K562 (cell line): ENCODE measurements at regions not wholly inside any gene's neighbourhood (a gene's known extent, or its start where the extent isn't known, plus 50 kb on each side); places are given as distances from the start of the nearest gene placed in this dataset.
A peak's percentile ranks its signal among the peaks of the same experiment; 100 is the strongest.

ENCODE experiments used
- ATAC-seq: fragments of 200-7000 bp; cut with Tn5 transposase; 3 replicates; pipeline ENCODE4 v1.9.1; 2020; ENCODE audit warnings: moderate library complexity
- BruUV-seq: library from RNA; stranded (reverse); fragments of 400-500 nt; replicated peaks from 2 replicates; lab custom pipeline; 2021; lab: Mats Ljungman, UMichigan
- CTCF ChIA-PET: fragments of 300-600 bp; formaldehyde crosslinking; extraction: SDS; loops from one replicate; lab custom pipeline; 2021; ENCODE audit warnings: low intra/inter-chr PET ratio; lab: Yijun Ruan, JAX
- POLR2A ChIA-PET: fragments of 300-600, 350-650 bp; sonication (Branson Sonifier 250); formaldehyde crosslinking; extraction: SDS; loops from one replicate; lab custom pipeline; 2021; ENCODE audit warnings: antibody characterized with exemption, inconsistent platforms; lab: Yijun Ruan, JAX
- DNase-seq, 4 experiments: peaks; one replicate each; pipeline versions ENCODE4 v3.0.0 to v3.0.0-alpha.2; 2011 to 2018; ENCODE audit warnings: low spot score in 3 of 4, mixed read lengths in 3 of 4; ENCODE audit errors: extremely low read depth in 1 of 4
- FAIRE-seq: peaks from 2 replicates; lab custom pipeline; 2011; peaks lifted over from hg19 to GRCh38; lab: Jason Lieb, UNC
- H2AFZ ChIP-seq: 2 replicates; pipeline ENCODE4 v1.6.0; 2011; ENCODE audit warnings: low read depth, low read length, control low read depth, inconsistent platforms
- H3K27ac ChIP-seq: fragments of 200-600 bp; 3 replicates; pipeline ENCODE4 v1.8.0; 2011; ENCODE audit warnings: low read depth, mild to moderate bottlenecking, control low read depth, inconsistent platforms, low read length, moderate library complexity, mixed read lengths; ENCODE audit errors: extremely low read depth
- H3K27me3 ChIP-seq, 2 experiments: fragments of 300-600 bp in 1 of 2; 2 replicates in 1 of 2; 3 replicates in 1 of 2; pipeline versions ENCODE4 v1.6.0 to v1.8.0; 2011; ENCODE audit warnings: inconsistent platforms in 2 of 2, low read length in 2 of 2, mild to moderate bottlenecking in 1 of 2, mixed read lengths in 1 of 2, moderate library complexity in 1 of 2; ENCODE audit not compliant: control insufficient read depth in 2 of 2, insufficient read depth in 2 of 2
- H3K36me3 ChIP-seq: fragments of 300-600 bp; 3 replicates; pipeline ENCODE4 v1.8.0; 2011; ENCODE audit warnings: mild to moderate bottlenecking, low read length, inconsistent platforms; ENCODE audit not compliant: control insufficient read depth, insufficient read depth
- H3K4me1 ChIP-seq, 2 experiments: fragments of 200-600 bp in 1 of 2; replicated peaks in 1 of 2; 2 replicates in 1 of 2; 3 replicates in 1 of 2; pipeline versions ENCODE4 v1.5.1 to v1.8.0; 2011; ENCODE audit warnings: inconsistent platforms in 2 of 2, low read length in 2 of 2, mild to moderate bottlenecking in 1 of 2, mixed read lengths in 1 of 2, moderate library complexity in 1 of 2; ENCODE audit not compliant: control insufficient read depth in 2 of 2, insufficient read depth in 2 of 2
- H3K4me2 ChIP-seq: 2 replicates; pipeline ENCODE4 v1.6.1; 2011; ENCODE audit warnings: low read length, control low read depth, inconsistent platforms, mixed read lengths; ENCODE audit not compliant: insufficient read depth
- H3K4me3 ChIP-seq: fragments of 200-600 bp; sonication (generic), shearing (Covaris generic); 2 replicates; pipeline ENCODE4 v1.5.1; 2016; ENCODE audit warnings: control low read depth, inconsistent platforms
- H3K79me2 ChIP-seq: fragments of 200-600 bp; 3 replicates; pipeline ENCODE4 v1.8.0; 2011; ENCODE audit warnings: low read length, inconsistent platforms; ENCODE audit not compliant: control insufficient read depth, insufficient read depth
- H3K9ac ChIP-seq, 2 experiments: 2 replicates each; pipeline versions ENCODE4 v1.6.0 to v1.6.1; 2011; ENCODE audit warnings: low read depth in 2 of 2, low read length in 2 of 2, control low read depth in 1 of 2, inconsistent platforms in 1 of 2, mild to moderate bottlenecking in 1 of 2, mixed read lengths in 1 of 2; ENCODE audit not compliant: insufficient read depth in 1 of 2
- H3K9me1 ChIP-seq: one replicate; pipeline ENCODE4 v1.6.0; 2011; ENCODE audit warnings: inconsistent platforms, mild to moderate bottlenecking, low read length, moderate library complexity; ENCODE audit not compliant: control insufficient read depth, insufficient read depth
- H3K9me3 ChIP-seq: replicated peaks from 2 replicates; pipeline ENCODE4 v1.5.1; 2011; ENCODE audit warnings: low read depth, low read length, inconsistent platforms; ENCODE audit not compliant: control insufficient read depth, insufficient read depth
- H4K20me1 ChIP-seq: replicated peaks from 2 replicates; pipeline ENCODE4 v1.6.1; 2011; ENCODE audit warnings: low read length, inconsistent platforms, mixed read lengths; ENCODE audit not compliant: control insufficient read depth, insufficient read depth
- ETV1 ChIP-seq: fragments of 450-650 bp; conservative IDR thresholded peaks from 2 replicates; pipeline ENCODE4 v1.6.1; 2016; ENCODE audit warnings: missing genetic modification characterization, control low read depth, low read depth, missing compliant biosample characterization
- MAFF ChIP-seq: IDR thresholded peaks from 2 replicates; pipeline ENCODE4 v1.6.1; 2012; ENCODE audit warnings: low read length, improper control_type of control experiment
- MIER1 ChIP-seq: fragments of 450-650 bp; IDR thresholded peaks from 2 replicates; pipeline ENCODE4 v1.6.1; 2016; ENCODE audit warnings: antibody characterized with exemption, mild to moderate bottlenecking, low read depth
- NONO ChIP-seq, 2 experiments: fragments of 200-400 bp in 1 of 2; fragments of 450-650 bp in 1 of 2; formaldehyde crosslinking in 1 of 2; IDR thresholded peaks; 2 replicates each; pipeline ENCODE4 v1.6.1; 2017; ENCODE audit warnings: low read depth in 2 of 2, mild to moderate bottlenecking in 2 of 2, moderate library complexity in 2 of 2, low read length in 1 of 2
- SETDB1 ChIP-seq: IDR thresholded peaks from one replicate; pipeline ENCODE4 v1.6.1; 2012; ENCODE audit warnings: low read length, control low read depth, inconsistent platforms
- TGIF2 ChIP-seq: sonication (generic); formaldehyde crosslinking; IDR thresholded peaks from 2 replicates; pipeline ENCODE4 v1.8.1; 2022; ENCODE audit warnings: mild to moderate bottlenecking, missing genetic modification reagents, moderate library complexity
- ZNF398 ChIP-seq: fragments of 250-450 bp; sonication (Bioruptor Pico); IDR thresholded peaks from 2 replicates; pipeline ENCODE4 v1.8.0; 2021; ENCODE audit warnings: moderate library complexity, mild to moderate bottlenecking, inconsistent platforms
- WGBS: fragments of 100-300 bp; shearing (Covaris generic); methylation state at CpG from one replicate; pipeline ENCODE4 v1.1.6; 2016; ENCODE audit warnings: low coverage, mixed read lengths; ENCODE audit not compliant: insufficient coverage; ENCODE audit errors: missing lambda C conversion rate; 5-methylcytosine and 5-hydroxymethylcytosine counted together
- in situ Hi-C: fragments of 300-500 bp; cut with MboI; formaldehyde crosslinking; loops from 4 replicates; pipeline ENCODE4 v1.15.0; 2018; ENCODE audit warnings: inconsistent platforms, mixed read lengths
- intact Hi-C: fragments of 100-400 bp; cut with micrococcal nuclease; formaldehyde crosslinking; loops from 2 replicates; pipeline ENCODE4 v1.14.2; 2022

GRCh38 chr12:58720421-58720820, 199.9 kb downstream of the LRIG3 start (continued):
- TF ChIP-seq ETV1 (tag) (no peak), SETDB1 (no peak), TGIF2 (CRISPR knock-in tag) (no peak), MIER1 (no peak), NONO (IDR thresholded peaks at IDR 0.05; ENCODE audit: low read depth in 2 of 2, low read length in 1 of 2) (no peak)

- Histone ChIP-seq H3K27me3 (no peaks in the 10 kb centered on the region), H4K20me1 (no peaks in the 10 kb centered on the region), H3K9me1 (no peaks in the 10 kb centered on the region), H3K27ac (no peak overlapping the region), H3K4me2 (no peak overlapping the region), H3K36me3 (no peaks in the 10 kb centered on the region), H2AFZ (no peak overlapping the region), H3K4me3 (no peak overlapping the region), H3K9me3 (peaks cover 2% of the 10 kb centered on the region; the same call in 1 of the 2 replicates), H3K4me1 (no peaks in the 10 kb centered on the region), H3K79me2 (no peaks in the 10 kb centered on the region), H3K9ac (no peak overlapping the region)
- intact Hi-C loops, result no loop called here
- ChIA-PET POLR2A (no interaction called here), CTCF (no interaction called here)
- no peak for ATAC-seq
- 2% methylated on average over 5 of the region's 5 CpGs for whole genome bisulfite sequencing
- no peak for DNase-seq
- FAIRE-seq, result no peak
- BruUV-seq, result no TSS peak
- in situ Hi-C loops, result no loop called here
- TF ChIP-seq ZNF398 (CRISPR knock-in tag) (no peak), MAFF (peak; percentile 8; the same call in 1 of the 2 replicates)
These were observed 194.8 kb downstream of the LRIG3 start for GRCh38 chr12:58725400-58726105.
